ENCODE measurements at regions not wholly inside any gene's neighbourhood (a gene's known extent, or its start where the extent isn't known, plus 50 kb on each side); places are given as distances from the start of the nearest gene placed in this dataset.

- no peaks in the 10 kb centered on the region for H3K9me3 ChIP-seq (ENCODE audit: insufficient read depth, low read depth, low read length)
- H3K4me1 ChIP-seq (ENCODE audit: insufficient read depth, low read length): no peaks in the 10 kb centered on the region
- H3K4me3 ChIP-seq (ENCODE audit: low read length): no peak overlapping the region
- H3K9ac ChIP-seq (ENCODE audit: low read depth, low read length): no peak overlapping the region
- H3K27ac ChIP-seq (ENCODE audit: low read length): no peak overlapping the region
- H3K36me3 ChIP-seq (ENCODE audit: insufficient read depth, low read depth, low read length): no peaks in the 10 kb centered on the region
- no peaks in the 10 kb centered on the region for H3K27me3 ChIP-seq (ENCODE audit: insufficient read depth, low read length)
Observed at GRCh38 chr12:115659422-115659821, 618.1 kb downstream of the MED13L start.

- Histone ChIP-seq H3K9me3 (ENCODE audit: insufficient read depth, low read depth, low read length) (no peaks in the 10 kb centered on the region), H3K9ac (ENCODE audit: low read depth, low read length) (no peak overlapping the region), H3K4me3 (ENCODE audit: low read length) (no peak overlapping the region), H3K36me3 (ENCODE audit: insufficient read depth, low read depth, low read length) (no peaks in the 10 kb centered on the region), H3K27me3 (ENCODE audit: insufficient read depth, low read length) (no peaks in the 10 kb centered on the region), H3K27ac (ENCODE audit: low read length) (no peak overlapping the region), H3K4me1 (ENCODE audit: insufficient read depth, low read length) (no peaks in the 10 kb centered on the region)
Observed at GRCh38 chr12:115657081-115658013, 620.1 kb downstream of the MED13L start.

GRCh38 chr12:115650026-115650425, 627.5 kb downstream of the MED13L start:
- Histone ChIP-seq H3K36me3 (ENCODE audit: insufficient read depth, low read depth, low read length) (no peaks in the 10 kb centered on the region), H3K9ac (ENCODE audit: low read depth, low read length) (no peak overlapping the region), H3K27me3 (ENCODE audit: insufficient read depth, low read length) (no peaks in the 10 kb centered on the region), H3K4me1 (ENCODE audit: insufficient read depth, low read length) (no peaks in the 10 kb centered on the region), H3K9me3 (ENCODE audit: insufficient read depth, low read depth, low read length) (no peaks in the 10 kb centered on the region), H3K27ac (ENCODE audit: low read length) (no peak overlapping the region), H3K4me3 (ENCODE audit: low read length) (no peak overlapping the region)

GRCh38 chr12:115648463-115648862, 629.0 kb downstream of the MED13L start:
- H3K27me3 ChIP-seq (ENCODE audit: insufficient read depth, low read length): no peaks in the 10 kb centered on the region
- H3K9ac ChIP-seq (ENCODE audit: low read depth, low read length): no peak overlapping the region
- H3K4me1 ChIP-seq (ENCODE audit: insufficient read depth, low read length): no peaks in the 10 kb centered on the region
- H3K9me3 ChIP-seq (ENCODE audit: insufficient read depth, low read depth, low read length): no peaks in the 10 kb centered on the region
- no peak overlapping the region for H3K4me3 ChIP-seq (ENCODE audit: low read length)
- no peak overlapping the region for H3K27ac ChIP-seq (ENCODE audit: low read length)
- H3K36me3 ChIP-seq (ENCODE audit: insufficient read depth, low read depth, low read length): no peaks in the 10 kb centered on the region

- Histone ChIP-seq H3K4me1 (ENCODE audit: insufficient read depth, low read length) (no peaks in the 10 kb centered on the region), H3K27ac (ENCODE audit: low read length) (no peak overlapping the region), H3K27me3 (ENCODE audit: insufficient read depth, low read length) (no peaks in the 10 kb centered on the region), H3K9ac (ENCODE audit: low read depth, low read length) (no peak overlapping the region), H3K36me3 (ENCODE audit: insufficient read depth, low read depth, low read length) (no peaks in the 10 kb centered on the region), H3K9me3 (ENCODE audit: insufficient read depth, low read depth, low read length) (no peaks in the 10 kb centered on the region), H3K4me3 (ENCODE audit: low read length) (no peak overlapping the region)
Observed at GRCh38 chr12:115646210-115646609, 631.3 kb downstream of the MED13L start.

DNA sequence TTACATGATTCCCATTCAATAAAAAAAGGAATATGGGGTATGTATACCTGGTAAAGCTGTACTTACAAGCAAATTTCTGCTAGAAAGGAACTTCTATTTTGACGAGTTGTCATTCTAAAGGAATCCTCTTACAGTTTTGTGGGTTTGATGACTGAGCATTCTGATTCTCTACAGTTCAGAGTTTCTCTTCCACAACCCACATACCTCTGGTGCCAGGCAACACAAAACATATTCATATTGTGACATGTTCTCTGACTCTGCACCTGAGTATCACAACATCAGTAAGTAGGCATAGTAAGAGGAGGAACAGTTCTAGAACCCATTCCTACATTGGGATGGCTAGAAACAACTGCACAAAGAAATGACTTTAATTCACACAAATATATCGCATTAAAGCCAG, 636.6 kb downstream of the MED13L start:
- Histone ChIP-seq H3K27me3 (ENCODE audit: insufficient read depth, low read length) (no peaks in the 10 kb centered on the region), H3K27ac (ENCODE audit: low read length) (no peak overlapping the region), H3K36me3 (ENCODE audit: insufficient read depth, low read depth, low read length) (no peaks in the 10 kb centered on the region), H3K9me3 (ENCODE audit: insufficient read depth, low read depth, low read length) (no peaks in the 10 kb centered on the region), H3K4me1 (ENCODE audit: insufficient read depth, low read length) (peaks cover 4% of the 10 kb centered on the region; the same call in 1 of the 2 replicates), H3K4me3 (ENCODE audit: low read length) (no peak overlapping the region), H3K9ac (ENCODE audit: low read depth, low read length) (no peak overlapping the region)

GRCh38 chr12:115639648-115640012, 637.9 kb downstream of the MED13L start:
- H3K36me3 ChIP-seq (ENCODE audit: insufficient read depth, low read depth, low read length): no peaks in the 10 kb centered on the region
- no peaks in the 10 kb centered on the region for H3K9me3 ChIP-seq (ENCODE audit: insufficient read depth, low read depth, low read length)
- H3K4me1 ChIP-seq (ENCODE audit: insufficient read depth, low read length): peaks cover 4% of the 10 kb centered on the region; the same call in 1 of the 2 replicates
- H3K4me3 ChIP-seq (ENCODE audit: low read length): no peak overlapping the region
- H3K9ac ChIP-seq (ENCODE audit: low read depth, low read length): no peak overlapping the region
- no peak overlapping the region for H3K27ac ChIP-seq (ENCODE audit: low read length)
- H3K27me3 ChIP-seq (ENCODE audit: insufficient read depth, low read length): no peaks in the 10 kb centered on the region

DNA sequence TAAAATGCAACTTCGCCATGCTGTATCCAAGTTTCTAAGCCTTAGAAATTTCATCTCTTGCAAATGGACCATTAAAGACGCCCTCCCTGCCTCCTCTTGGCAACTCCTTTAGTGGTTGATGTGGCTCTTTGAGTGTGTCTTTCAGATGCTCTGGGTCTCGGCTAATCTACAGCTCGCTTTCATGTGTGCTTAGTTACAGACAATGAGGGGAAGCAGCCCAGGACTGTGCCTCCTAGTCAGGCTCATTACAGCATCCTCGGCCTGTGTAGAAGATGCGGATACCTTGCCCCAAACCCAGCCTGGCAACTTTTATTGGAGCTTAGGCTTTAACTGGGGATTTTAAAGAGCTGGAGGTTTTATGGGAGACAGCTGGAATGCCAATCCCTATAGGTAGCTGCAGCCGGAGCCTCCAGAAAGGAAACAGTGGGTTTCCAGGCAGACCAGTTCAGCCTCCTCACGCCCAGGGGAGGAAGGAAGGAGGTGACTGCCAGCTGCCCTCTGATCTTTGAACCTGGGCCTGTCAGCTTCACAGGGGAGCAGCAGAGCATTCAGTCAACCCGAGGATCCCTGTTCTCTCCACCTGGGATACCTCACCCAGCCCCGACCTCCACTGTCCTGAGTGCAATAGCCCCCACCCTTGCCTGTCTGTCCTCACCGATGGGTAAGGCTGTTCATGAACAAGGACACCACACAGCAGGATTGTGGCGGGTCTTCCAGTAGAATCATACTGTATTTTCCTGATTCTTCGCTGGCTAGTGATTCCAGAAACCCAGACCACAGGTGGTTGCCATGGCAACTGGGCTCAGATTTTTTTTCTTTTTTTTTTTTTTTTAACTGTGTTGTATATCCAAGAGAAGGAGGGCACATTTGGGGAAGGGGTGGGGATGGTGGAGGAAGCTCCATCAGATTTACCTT, 638.5 kb downstream of the MED13L start:
- Histone ChIP-seq H3K9me3 (ENCODE audit: insufficient read depth, low read depth, low read length) (no peaks in the 10 kb centered on the region), H3K36me3 (ENCODE audit: insufficient read depth, low read depth, low read length) (no peaks in the 10 kb centered on the region), H3K9ac (ENCODE audit: low read depth, low read length) (no peak overlapping the region), H3K27ac (ENCODE audit: low read length) (no peak overlapping the region), H3K4me3 (ENCODE audit: low read length) (no peak overlapping the region), H3K4me1 (ENCODE audit: insufficient read depth, low read length) (peaks cover 4% of the 10 kb centered on the region; the same call in 1 of the 2 replicates), H3K27me3 (ENCODE audit: insufficient read depth, low read length) (no peaks in the 10 kb centered on the region)

- H3K27ac ChIP-seq (ENCODE audit: low read length): no peak overlapping the region
- no peak overlapping the region for H3K9ac ChIP-seq (ENCODE audit: low read depth, low read length)
- H3K27me3 ChIP-seq (ENCODE audit: insufficient read depth, low read length): no peaks in the 10 kb centered on the region
- H3K36me3 ChIP-seq (ENCODE audit: insufficient read depth, low read depth, low read length): no peaks in the 10 kb centered on the region
- no peak overlapping the region for H3K4me3 ChIP-seq (ENCODE audit: low read length)
- H3K9me3 ChIP-seq (ENCODE audit: insufficient read depth, low read depth, low read length): no peaks in the 10 kb centered on the region
- H3K4me1 ChIP-seq (ENCODE audit: insufficient read depth, low read length): peaks cover 4% of the 10 kb centered on the region; the same call in 1 of the 2 replicates
Observed at GRCh38 chr12:115636546-115636945, 640.9 kb downstream of the MED13L start.

GRCh38 chr12:115632308-115632707, 645.2 kb downstream of the MED13L start:
- Histone ChIP-seq H3K4me3 (ENCODE audit: low read length) (no peak overlapping the region), H3K9ac (ENCODE audit: low read depth, low read length) (no peak overlapping the region), H3K27me3 (ENCODE audit: insufficient read depth, low read length) (no peaks in the 10 kb centered on the region), H3K9me3 (ENCODE audit: insufficient read depth, low read depth, low read length) (peaks cover 4% of the 10 kb centered on the region; the same call in 1 of the 2 replicates), H3K4me1 (ENCODE audit: insufficient read depth, low read length) (no peaks in the 10 kb centered on the region), H3K36me3 (ENCODE audit: insufficient read depth, low read depth, low read length) (no peaks in the 10 kb centered on the region), H3K27ac (ENCODE audit: low read length) (no peak overlapping the region)

- H3K27ac ChIP-seq (ENCODE audit: low read length): no peak overlapping the region
- H3K9me3 ChIP-seq (ENCODE audit: insufficient read depth, low read depth, low read length): peaks cover 8% of the 10 kb centered on the region; the same call in 1 of the 2 replicates
- no peak overlapping the region for H3K4me3 ChIP-seq (ENCODE audit: low read length)
- H3K27me3 ChIP-seq (ENCODE audit: insufficient read depth, low read length): no peaks in the 10 kb centered on the region
- H3K4me1 ChIP-seq (ENCODE audit: insufficient read depth, low read length): no peaks in the 10 kb centered on the region
- H3K36me3 ChIP-seq (ENCODE audit: insufficient read depth, low read depth, low read length): no peaks in the 10 kb centered on the region
- H3K9ac ChIP-seq (ENCODE audit: low read depth, low read length): no peak overlapping the region
Observed at GRCh38 chr12:115630136-115630535, 647.4 kb downstream of the MED13L start.

All from iPS-20b (cell line).